ENCODE measurements at regions not wholly inside any gene's neighbourhood (a gene's known extent, or its start where the extent isn't known, plus 50 kb on each side); places are given as distances from the start of the nearest gene placed in this dataset.

DNA sequence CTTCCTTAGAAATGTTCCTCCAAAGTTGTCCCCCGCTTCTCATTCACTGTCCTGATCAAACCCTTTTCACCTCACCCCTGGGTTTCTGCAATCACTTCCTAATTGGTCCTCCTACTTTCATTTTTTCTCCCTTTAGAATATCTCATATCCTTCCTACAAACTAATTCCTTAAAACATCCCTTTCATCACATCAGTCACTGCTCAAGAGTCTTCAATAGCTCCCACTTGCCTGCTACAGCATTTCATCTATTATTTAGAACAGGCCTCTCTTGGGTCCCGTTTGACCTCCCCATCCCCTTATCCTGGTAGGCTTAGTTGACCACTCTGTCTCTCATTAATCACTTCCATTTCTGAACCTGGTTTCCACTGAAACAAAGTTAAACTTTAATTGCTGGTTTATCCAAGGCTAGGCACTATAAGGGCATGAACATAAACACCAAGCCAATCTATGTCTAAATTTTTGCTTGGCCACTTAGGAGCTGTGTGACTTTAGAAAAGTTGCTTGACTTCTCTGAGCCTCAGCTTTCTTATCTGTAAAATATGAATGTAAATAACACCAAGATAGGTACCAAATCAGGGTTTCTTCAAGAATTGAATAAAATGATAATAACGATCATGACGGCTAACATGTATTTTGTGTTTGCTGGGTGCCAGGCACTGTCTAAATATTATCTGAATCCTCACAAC lies 202.1 kb upstream of the WWC1 start:
- ATAC-seq (no peak), DNase-seq (no peak)
- peaks cover 8% of the 10 kb centered on the region for H3K4me1 ChIP-seq
- intact Hi-C loops (cut with DNase I) = no loop called here
- H3K27ac ChIP-seq = no peak overlapping the region
- no peaks in the 10 kb centered on the region for H3K36me3 ChIP-seq (replicated peaks in 1 of 2; ENCODE audit: insufficient read depth in 1 of 2, low read depth in 2 of 2)
- H3K9me3 ChIP-seq = no peaks in the 10 kb centered on the region
- no peak overlapping the region for H3K4me3 ChIP-seq
- no peak for TF ChIP-seq CTCF (IDR thresholded peaks at IDR 0.05)
- TF ChIP-seq POLR2A (IDR thresholded peaks at IDR 0.05) = no peak
- 70 to 73% methylated on average over 4 of the region's 4 CpGs for WGBS, 2 donors
- no peaks in the 10 kb centered on the region for H3K27me3 ChIP-seq

DNA sequence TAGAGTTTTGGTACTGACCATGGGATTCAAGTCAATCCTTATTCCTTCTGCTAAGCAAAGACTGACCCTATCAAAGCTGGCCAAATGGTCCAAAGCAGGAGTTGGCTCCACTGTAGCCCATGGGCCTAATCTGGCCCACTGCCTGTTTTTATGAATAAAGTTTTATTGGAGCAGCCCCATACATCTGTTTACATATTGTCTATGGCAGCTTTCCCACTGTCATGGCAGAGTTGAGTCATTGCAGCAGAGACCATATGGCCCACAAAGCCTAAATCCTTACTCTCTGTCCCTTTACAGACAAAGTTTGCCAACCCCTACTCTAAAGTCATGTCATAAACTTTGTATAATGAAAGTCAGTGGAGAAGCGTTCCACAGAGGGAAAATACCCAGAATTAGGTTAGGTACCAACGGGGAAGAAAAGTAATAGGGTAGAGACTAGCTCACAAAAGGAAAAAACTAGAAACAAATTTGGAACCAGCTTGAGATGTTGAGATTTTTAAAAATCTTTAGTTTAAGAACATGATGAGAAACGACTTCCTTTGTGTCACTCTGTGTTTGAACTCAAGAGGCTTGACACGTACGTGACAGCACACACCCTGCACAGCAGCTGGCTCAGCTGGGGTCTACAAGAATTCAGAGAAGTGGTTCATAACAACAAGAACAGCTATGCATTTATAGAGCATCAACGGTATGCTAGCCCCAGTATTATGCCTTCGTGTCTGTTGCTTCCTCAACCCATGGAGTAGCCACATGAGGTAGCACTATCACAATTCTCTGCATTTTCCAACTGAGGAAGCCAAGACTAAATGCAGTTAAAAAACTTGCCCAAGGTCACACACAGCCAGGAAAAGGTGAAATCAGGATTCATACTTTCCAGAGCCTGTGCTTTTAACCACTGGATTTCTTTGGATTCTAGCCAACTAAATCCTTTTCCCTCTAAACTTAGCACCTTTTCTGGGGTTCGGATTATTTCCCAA lies 198.9 kb upstream of the WWC1 start:
- H3K4me1 ChIP-seq = no peaks in the 10 kb centered on the region
- intact Hi-C loops (cut with DNase I) = no loop called here
- H3K27ac ChIP-seq = no peak overlapping the region
- TF ChIP-seq CTCF (IDR thresholded peaks at IDR 0.05) (no peak), POLR2A (IDR thresholded peaks at IDR 0.05) (no peak)
- H3K9me3 ChIP-seq = no peaks in the 10 kb centered on the region
- no peaks in the 10 kb centered on the region for H3K36me3 ChIP-seq (replicated peaks in 1 of 2; ENCODE audit: insufficient read depth in 1 of 2, low read depth in 2 of 2)
- H3K27me3 ChIP-seq = no peaks in the 10 kb centered on the region
- no peak for DNase-seq
- WGBS, 2 donors = 84 to 87% methylated on average over 8 of the region's 8 CpGs
- no peak overlapping the region for H3K4me3 ChIP-seq
- ATAC-seq = no peak

DNA sequence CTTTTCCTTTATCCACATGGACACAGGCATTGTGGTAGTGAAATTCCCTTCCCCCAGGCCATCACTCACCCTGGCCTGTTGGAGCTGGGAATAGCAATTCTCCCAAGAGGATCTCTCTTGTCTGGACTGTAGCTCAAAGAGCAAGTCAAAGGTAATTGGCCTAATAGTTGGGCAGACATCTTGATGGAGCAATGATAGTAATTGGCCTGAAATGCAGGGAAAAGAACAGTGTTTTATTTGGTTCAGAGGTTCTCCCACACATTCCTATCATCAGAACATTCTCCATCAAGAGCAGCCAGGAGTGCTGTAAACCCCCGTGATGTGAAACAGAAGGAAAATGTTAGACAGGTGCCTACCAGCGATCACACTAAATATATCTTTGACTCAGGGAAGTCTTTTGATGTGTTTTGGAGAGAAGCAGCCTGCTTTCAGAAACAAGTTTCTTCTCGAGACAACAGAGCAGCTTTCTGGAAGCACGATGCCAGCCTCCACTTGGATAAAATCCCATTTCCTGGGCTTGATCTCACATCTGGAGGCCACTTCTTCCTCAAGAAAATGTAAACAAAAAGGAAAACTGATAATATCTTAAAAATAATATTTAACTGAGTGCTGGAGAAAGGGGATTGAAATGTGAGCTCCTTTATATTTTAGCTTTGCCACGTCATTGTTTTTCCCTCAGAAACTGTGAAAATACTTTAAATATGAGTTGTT lies 198.1 kb upstream of the WWC1 start:
- ATAC-seq (no peak), DNase-seq (no peak)
- no peak overlapping the region for H3K27ac ChIP-seq
- intact Hi-C loops (cut with DNase I) = no loop called here
- TF ChIP-seq POLR2A (IDR thresholded peaks at IDR 0.05) (no peak), CTCF (IDR thresholded peaks at IDR 0.05) (no peak)
- no peaks in the 10 kb centered on the region for H3K36me3 ChIP-seq (replicated peaks in 1 of 2; ENCODE audit: insufficient read depth in 1 of 2, low read depth in 2 of 2)
- WGBS, 2 donors = 52 to 62% methylated on average over 5 of the region's 5 CpGs
- H3K9me3 ChIP-seq = no peaks in the 10 kb centered on the region
- no peaks in the 10 kb centered on the region for H3K27me3 ChIP-seq
- no peaks in the 10 kb centered on the region for H3K4me1 ChIP-seq
- H3K4me3 ChIP-seq = no peak overlapping the region

DNA sequence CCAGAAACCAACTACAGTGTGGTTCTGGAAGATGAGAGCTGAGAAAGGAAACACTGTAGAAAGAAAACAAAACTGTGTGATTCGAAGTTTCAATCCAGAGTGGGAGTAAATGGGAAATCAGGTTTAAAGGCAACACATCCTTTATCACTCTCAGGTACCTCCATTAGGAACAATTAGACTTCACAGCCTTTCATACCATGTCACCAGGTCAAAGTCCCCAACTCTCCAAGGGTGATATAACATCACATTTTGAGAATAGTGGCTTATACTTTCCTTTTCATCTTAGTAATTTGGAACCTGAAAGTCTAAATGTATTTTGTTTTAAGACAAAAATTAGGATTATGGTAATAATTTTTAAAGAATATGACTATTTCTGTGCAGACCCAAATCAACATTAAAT lies 194.9 kb upstream of the WWC1 start:
- no peaks in the 10 kb centered on the region for H3K4me1 ChIP-seq
- H3K27ac ChIP-seq = no peak overlapping the region
- ATAC-seq (no peak), DNase-seq (no peak)
- intact Hi-C loops (cut with DNase I) = no loop called here
- no peak overlapping the region for H3K4me3 ChIP-seq
- no peaks in the 10 kb centered on the region for H3K27me3 ChIP-seq
- H3K36me3 ChIP-seq (replicated peaks in 1 of 2; ENCODE audit: insufficient read depth in 1 of 2, low read depth in 2 of 2) = no peaks in the 10 kb centered on the region
- H3K9me3 ChIP-seq = no peaks in the 10 kb centered on the region
- WGBS, 2 donors = 40 to 44% methylated on average over 1 of the region's 1 CpG
- TF ChIP-seq POLR2A (IDR thresholded peaks at IDR 0.05) (no peak), CTCF (IDR thresholded peaks at IDR 0.05) (no peak)
